ENCODE measurements at regions not wholly inside any gene's neighbourhood (a gene's known extent, or its start where the extent isn't known, plus 50 kb on each side); places are given as distances from the start of the nearest gene placed in this dataset.

DNA sequence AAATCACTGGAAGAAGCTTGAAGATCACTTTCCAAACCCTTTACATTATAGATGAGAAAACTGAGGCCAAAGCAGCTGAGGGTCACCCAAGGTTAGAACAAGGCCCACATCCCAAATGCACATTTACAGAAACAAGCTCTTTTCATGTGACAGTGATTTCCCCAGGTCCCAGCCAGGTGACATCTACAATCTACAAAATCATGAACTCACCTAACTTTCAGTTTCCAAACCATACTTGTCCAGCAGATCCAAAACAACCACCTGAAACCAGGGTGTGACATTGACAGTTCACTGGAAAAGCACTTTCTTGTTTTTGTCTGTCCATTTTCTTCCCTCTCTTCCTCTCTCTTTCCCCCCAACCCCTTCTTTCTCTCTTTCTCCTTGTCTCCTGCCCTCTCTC is 132.2 kb upstream of the PRICKLE2 start:
- TF ChIP-seq, protein P1, sequence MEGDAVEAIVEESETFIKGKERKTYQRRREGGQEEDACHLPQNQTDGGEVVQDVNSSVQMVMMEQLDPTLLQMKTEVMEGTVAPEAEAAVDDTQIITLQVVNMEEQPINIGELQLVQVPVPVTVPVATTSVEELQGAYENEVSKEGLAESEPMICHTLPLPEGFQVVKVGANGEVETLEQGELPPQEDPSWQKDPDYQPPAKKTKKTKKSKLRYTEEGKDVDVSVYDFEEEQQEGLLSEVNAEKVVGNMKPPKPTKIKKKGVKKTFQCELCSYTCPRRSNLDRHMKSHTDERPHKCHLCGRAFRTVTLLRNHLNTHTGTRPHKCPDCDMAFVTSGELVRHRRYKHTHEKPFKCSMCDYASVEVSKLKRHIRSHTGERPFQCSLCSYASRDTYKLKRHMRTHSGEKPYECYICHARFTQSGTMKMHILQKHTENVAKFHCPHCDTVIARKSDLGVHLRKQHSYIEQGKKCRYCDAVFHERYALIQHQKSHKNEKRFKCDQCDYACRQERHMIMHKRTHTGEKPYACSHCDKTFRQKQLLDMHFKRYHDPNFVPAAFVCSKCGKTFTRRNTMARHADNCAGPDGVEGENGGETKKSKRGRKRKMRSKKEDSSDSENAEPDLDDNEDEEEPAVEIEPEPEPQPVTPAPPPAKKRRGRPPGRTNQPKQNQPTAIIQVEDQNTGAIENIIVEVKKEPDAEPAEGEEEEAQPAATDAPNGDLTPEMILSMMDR (IDR thresholded peaks at IDR 0.05; ENCODE audit: borderline replicate concordance, extremely low read depth, low read length, poor library complexity, severe bottlenecking): no peak
- no peak for TF ChIP-seq EZH2 (IDR thresholded peaks at IDR 0.05; ENCODE audit: borderline replicate concordance, low read depth, low read length, severe bottlenecking)
